Nephron progenitor cell (in vitro differentiated cells): ENCODE measurements at regions not wholly inside any gene's neighbourhood (a gene's known extent, or its start where the extent isn't known, plus 50 kb on each side); places are given as distances from the start of the nearest gene placed in this dataset.

Source experiments
- DNase-seq: peaks from one replicate; pipeline ENCODE4 v3.0.0; 2021
- H3K27ac Mint-ChIP-seq: 2 replicates; pipeline ENCODE4 v1.8.0; 2021; ENCODE audit warnings: mild to moderate bottlenecking, moderate library complexity, mixed read lengths
- H3K27me3 Mint-ChIP-seq: 2 replicates; pipeline ENCODE4 v1.8.0; 2021; ENCODE audit warnings: mild to moderate bottlenecking, low read depth, mixed read lengths; ENCODE audit not compliant: poor library complexity
- H3K36me3 Mint-ChIP-seq: 2 replicates; pipeline ENCODE4 v1.8.0; 2021; ENCODE audit warnings: low read depth, mixed read lengths
- H3K4me1 Mint-ChIP-seq: 2 replicates; pipeline ENCODE4 v1.8.0; 2021; ENCODE audit warnings: mixed read lengths
- H3K4me3 Mint-ChIP-seq: 2 replicates; pipeline ENCODE4 v1.8.0; 2021; ENCODE audit warnings: mild to moderate bottlenecking, moderate library complexity, mixed read lengths
- H3K9me3 Mint-ChIP-seq: 2 replicates; pipeline ENCODE4 v1.8.0; 2021; ENCODE audit warnings: mild to moderate bottlenecking, moderate library complexity, mixed read lengths
- TF ChIP-seq, protein P1 (sequence below): fragments of 200-600 bp; sonication (generic); IDR thresholded peaks from 2 replicates; pipeline ENCODE4 v1.5.0; 2021; ENCODE audit warnings: antibody characterized with exemption

DNA sequence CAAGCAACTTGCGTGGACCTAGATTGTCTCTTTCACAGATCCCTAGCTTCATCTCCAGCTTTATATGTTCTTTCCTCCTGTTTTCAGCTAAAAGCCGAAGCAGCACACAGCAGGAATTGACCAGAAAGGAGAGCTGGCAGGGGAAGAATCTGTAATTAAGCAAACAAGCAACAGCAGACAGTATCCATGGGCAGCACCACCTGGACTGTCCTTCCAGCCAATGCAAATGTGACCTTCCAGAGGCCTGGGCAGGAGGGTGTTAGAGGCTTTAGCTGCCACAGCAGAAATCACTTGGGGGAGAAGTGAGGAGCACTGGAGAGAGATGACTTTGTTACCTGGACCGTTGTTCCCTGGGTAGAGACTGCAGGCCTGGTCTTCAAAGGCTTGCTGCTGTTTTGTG is 427.6 kb upstream of the GOT2 start:
- H3K36me3 Mint-ChIP-seq: no peaks in the 10 kb centered on the region
- H3K4me3 Mint-ChIP-seq: no peak overlapping the region
- TF ChIP-seq, protein P1, sequence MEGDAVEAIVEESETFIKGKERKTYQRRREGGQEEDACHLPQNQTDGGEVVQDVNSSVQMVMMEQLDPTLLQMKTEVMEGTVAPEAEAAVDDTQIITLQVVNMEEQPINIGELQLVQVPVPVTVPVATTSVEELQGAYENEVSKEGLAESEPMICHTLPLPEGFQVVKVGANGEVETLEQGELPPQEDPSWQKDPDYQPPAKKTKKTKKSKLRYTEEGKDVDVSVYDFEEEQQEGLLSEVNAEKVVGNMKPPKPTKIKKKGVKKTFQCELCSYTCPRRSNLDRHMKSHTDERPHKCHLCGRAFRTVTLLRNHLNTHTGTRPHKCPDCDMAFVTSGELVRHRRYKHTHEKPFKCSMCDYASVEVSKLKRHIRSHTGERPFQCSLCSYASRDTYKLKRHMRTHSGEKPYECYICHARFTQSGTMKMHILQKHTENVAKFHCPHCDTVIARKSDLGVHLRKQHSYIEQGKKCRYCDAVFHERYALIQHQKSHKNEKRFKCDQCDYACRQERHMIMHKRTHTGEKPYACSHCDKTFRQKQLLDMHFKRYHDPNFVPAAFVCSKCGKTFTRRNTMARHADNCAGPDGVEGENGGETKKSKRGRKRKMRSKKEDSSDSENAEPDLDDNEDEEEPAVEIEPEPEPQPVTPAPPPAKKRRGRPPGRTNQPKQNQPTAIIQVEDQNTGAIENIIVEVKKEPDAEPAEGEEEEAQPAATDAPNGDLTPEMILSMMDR: no peak
- no peaks in the 10 kb centered on the region for H3K9me3 Mint-ChIP-seq
- no peaks in the 10 kb centered on the region for H3K4me1 Mint-ChIP-seq
- peaks cover 3% of the 10 kb centered on the region for H3K27me3 Mint-ChIP-seq
- DNase-seq: no peak
- no peak overlapping the region for H3K27ac Mint-ChIP-seq

DNA sequence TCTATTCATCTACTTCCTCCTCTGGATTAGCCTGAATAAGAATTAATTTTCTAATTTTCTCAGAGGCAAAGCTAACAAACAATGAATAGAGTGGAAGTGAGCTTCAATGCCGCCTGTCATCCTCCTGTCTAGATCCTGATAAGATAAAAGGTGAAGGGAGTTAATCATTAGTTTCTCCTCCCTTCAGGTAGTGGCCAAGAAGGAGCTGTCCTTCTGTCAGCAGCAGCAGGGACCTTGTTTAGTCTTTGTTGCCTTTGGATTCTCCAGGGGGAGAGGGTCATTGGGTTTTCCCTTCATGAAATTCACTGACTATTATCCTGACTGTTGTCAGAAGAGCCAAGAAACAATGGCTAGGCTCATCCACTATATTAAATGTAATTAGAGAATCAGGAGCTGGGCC is 420.2 kb upstream of the GOT2 start:
- Mint-ChIP-seq H3K9me3 (no peaks in the 10 kb centered on the region), H3K4me1 (no peaks in the 10 kb centered on the region), H3K27me3 (peaks cover 16% of the 10 kb centered on the region), H3K36me3 (no peaks in the 10 kb centered on the region), H3K27ac (no peak overlapping the region), H3K4me3 (no peak overlapping the region)
- TF ChIP-seq, protein P1: no peak
- DNase-seq: no peak

DNA sequence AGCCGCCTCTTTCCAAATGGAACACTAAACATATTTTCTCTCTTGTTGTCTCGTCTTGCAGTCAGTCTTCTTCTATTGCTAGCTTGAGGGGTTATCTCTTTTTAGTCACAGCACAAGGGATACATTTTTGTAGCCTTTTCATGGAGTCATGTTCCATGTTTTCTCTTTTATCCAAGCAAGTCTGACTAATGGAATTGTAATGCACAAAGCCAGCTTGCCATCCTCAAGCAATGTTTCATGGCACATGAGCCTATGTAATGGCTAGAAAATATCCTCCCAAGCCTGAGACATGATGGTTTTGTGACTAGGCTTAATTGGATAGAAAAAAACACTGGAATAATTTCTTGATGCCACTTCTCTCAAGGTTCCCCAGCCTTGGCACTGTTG is 414.6 kb upstream of the GOT2 start:
- no peak overlapping the region for H3K27ac Mint-ChIP-seq
- no peak overlapping the region for H3K4me3 Mint-ChIP-seq
- H3K36me3 Mint-ChIP-seq: no peaks in the 10 kb centered on the region
- no peaks in the 10 kb centered on the region for H3K9me3 Mint-ChIP-seq
- TF ChIP-seq, protein P1: no peak
- peaks cover 13% of the 10 kb centered on the region for H3K27me3 Mint-ChIP-seq
- no peaks in the 10 kb centered on the region for H3K4me1 Mint-ChIP-seq
- DNase-seq: no peak

DNA sequence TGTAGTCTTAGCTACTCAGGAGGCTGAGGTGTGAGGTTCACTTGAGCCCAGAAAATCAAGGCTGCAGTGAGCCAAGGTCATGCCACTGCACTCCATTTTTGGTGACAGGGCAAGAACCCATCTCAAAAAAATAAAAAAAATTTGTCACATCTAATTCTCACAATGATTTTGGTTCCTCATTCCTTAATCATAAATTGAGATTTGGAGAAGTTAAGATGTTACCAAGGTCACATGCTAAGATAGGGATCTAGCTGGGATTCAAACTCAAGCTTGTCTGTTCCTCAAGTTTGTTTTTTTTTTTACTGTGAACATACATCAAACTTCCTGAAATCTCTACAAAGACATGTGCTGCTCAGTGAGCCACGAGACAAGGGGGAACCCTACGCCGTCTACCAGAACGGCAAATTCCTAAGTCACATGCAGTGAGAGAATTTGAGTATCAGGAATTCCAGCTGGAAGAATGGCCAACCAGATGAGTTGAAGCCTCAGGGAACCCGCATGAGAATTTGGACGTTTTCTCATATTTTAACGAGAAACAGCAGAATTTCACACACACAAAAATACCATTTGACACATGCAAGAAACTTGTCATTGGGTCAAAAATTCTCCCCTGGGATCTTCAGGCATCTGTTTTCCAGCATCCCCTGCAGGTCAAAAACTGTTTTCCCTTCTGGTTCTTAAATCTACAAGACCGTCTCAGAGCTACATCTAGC is 414.1 kb upstream of the GOT2 start:
- no peak for DNase-seq
- TF ChIP-seq, protein P1: no peak
- Mint-ChIP-seq H3K4me1 (no peaks in the 10 kb centered on the region), H3K36me3 (no peaks in the 10 kb centered on the region), H3K9me3 (no peaks in the 10 kb centered on the region), H3K27ac (no peak overlapping the region), H3K27me3 (peaks cover 13% of the 10 kb centered on the region), H3K4me3 (no peak overlapping the region)

DNA sequence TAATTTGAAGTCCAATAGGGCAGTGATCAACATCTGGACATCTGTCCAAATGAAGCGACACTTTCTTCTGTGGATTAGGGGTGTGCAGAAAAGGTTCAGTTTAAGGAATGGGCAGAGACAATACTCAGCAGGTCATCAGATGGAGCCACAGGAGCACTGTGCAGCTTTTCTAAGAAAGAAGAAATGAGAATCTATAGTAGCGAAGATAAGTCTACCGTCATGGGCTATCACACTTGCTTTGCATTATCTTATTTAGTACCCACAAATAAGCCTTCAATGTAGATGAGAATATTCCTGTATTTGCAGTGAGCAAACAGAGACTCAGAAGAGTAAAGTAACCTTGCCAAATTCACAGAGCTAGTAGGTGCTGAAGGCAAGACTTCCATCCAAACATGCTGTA is 412.0 kb upstream of the GOT2 start:
- no peak for DNase-seq
- Mint-ChIP-seq H3K4me3 (no peak overlapping the region), H3K27ac (no peak overlapping the region), H3K27me3 (peaks cover 13% of the 10 kb centered on the region), H3K4me1 (no peaks in the 10 kb centered on the region), H3K36me3 (no peaks in the 10 kb centered on the region), H3K9me3 (no peaks in the 10 kb centered on the region)
- TF ChIP-seq, protein P1: no peak

DNA sequence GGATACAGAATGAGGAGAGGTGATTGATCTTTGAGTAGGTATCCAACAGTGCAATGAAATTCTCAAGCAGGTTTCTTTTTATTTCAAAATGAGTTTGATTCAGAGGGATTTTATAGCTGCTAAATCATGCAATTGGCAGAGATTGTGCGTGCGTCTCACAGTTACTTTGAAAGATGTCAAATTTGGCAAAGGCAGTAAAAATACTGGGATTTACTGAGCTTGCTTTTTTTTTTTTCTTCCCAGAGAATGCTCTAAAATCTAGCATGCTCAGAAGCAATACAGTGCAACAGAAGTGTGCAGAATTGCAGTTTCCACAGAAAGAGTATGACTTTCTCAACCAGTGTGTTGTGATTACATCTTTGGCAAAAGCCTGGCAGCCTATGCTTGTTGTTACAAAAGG is 410.7 kb upstream of the GOT2 start:
- no peak for DNase-seq
- no peak overlapping the region for H3K27ac Mint-ChIP-seq
- peaks cover 8% of the 10 kb centered on the region for H3K27me3 Mint-ChIP-seq
- H3K9me3 Mint-ChIP-seq: no peaks in the 10 kb centered on the region
- H3K4me3 Mint-ChIP-seq: no peak overlapping the region
- H3K36me3 Mint-ChIP-seq: no peaks in the 10 kb centered on the region
- TF ChIP-seq, protein P1: no peak
- H3K4me1 Mint-ChIP-seq: no peaks in the 10 kb centered on the region
